SK-N-MC (cell line): ENCODE measurements at regions not wholly inside any gene's neighbourhood (a gene's known extent, or its start where the extent isn't known, plus 50 kb on each side); places are given as distances from the start of the nearest gene placed in this dataset.

ENCODE experiments used
- DNase-seq: peaks from one replicate; pipeline ENCODE4 v3.0.0-alpha.2; 2011; ENCODE audit warnings: low read depth, low spot score
- H3K27ac ChIP-seq: fragments of 200-600 bp; sonication (generic); 2 replicates; pipeline ENCODE4 v1.5.1; 2016; ENCODE audit warnings: mixed run types
- H3K36me3 ChIP-seq: fragments of 200-600 bp; sonication (generic); 2 replicates; pipeline ENCODE4 v1.6.1; 2017; ENCODE audit warnings: antibody characterized with exemption, low read length, mixed read lengths; ENCODE audit not compliant: insufficient read depth
- H3K4me3 ChIP-seq: fragments of 200-600 bp; sonication (generic); 2 replicates; pipeline ENCODE4 v1.5.1; 2016
- H3K9ac ChIP-seq: fragments of 200-600 bp; sonication (generic); 2 replicates; pipeline ENCODE4 v1.8.0; 2017; ENCODE audit warnings: mixed run types, mixed read lengths; ENCODE audit not compliant: insufficient read length
- H3K9me3 ChIP-seq: fragments of 200-600 bp; sonication (generic); 2 replicates; pipeline ENCODE4 v1.6.1; 2017; ENCODE audit warnings: low read depth, mild to moderate bottlenecking, antibody characterized with exemption, low read length, moderate library complexity, mixed read lengths
- EZH2 ChIP-seq: fragments of 200-600 bp; sonication (generic); IDR thresholded peaks from one replicate; pipeline ENCODE4 v1.6.1; 2017; ENCODE audit warnings: antibody characterized with exemption
- FOXP2 ChIP-seq: optimal IDR thresholded peaks from 2 replicates; pipeline ENCODE3; 2011; ENCODE audit warnings: mild to moderate bottlenecking, moderate library complexity; ENCODE audit not compliant: insufficient read depth; ENCODE audit errors: extremely low read length, control extremely low read depth
- POLR2AphosphoS5 ChIP-seq: IDR thresholded peaks from 2 replicates; pipeline ENCODE4 v1.6.1; 2012; ENCODE audit warnings: mild to moderate bottlenecking, low read depth, low read length, borderline replicate concordance

- Histone ChIP-seq H3K4me3 (no peak overlapping the region), H3K36me3 (no peaks in the 10 kb centered on the region), H3K9me3 (no peaks in the 10 kb centered on the region), H3K27ac (no peak overlapping the region), H3K9ac (no peak overlapping the region)
- no peak for TF ChIP-seq FOXP2
- no peak for TF ChIP-seq POLR2AphosphoS5
- no peak for TF ChIP-seq EZH2
- DNase-seq = no peak
Measured at GRCh38 chr6:9403736-9404135, 968.4 kb upstream of the SLC35B3 start.

GRCh38 chr6:9401960-9402359 is 966.6 kb upstream of the SLC35B3 start:
- Histone ChIP-seq H3K27ac (peak overlapping the region; percentile 66; the same call in 1 of the 2 replicates), H3K4me3 (peak overlapping the region; percentile 44; the same call in 1 of the 2 replicates), H3K36me3 (no peaks in the 10 kb centered on the region), H3K9me3 (no peaks in the 10 kb centered on the region), H3K9ac (no peak overlapping the region)
- TF ChIP-seq EZH2 = no peak
- TF ChIP-seq FOXP2 = no peak
- no peak for TF ChIP-seq POLR2AphosphoS5
- peak; percentile 32 for DNase-seq

- Histone ChIP-seq H3K9me3 (no peaks in the 10 kb centered on the region), H3K4me3 (no peak overlapping the region), H3K9ac (no peak overlapping the region), H3K36me3 (no peaks in the 10 kb centered on the region), H3K27ac (no peak overlapping the region)
- TF ChIP-seq EZH2 (no peak), FOXP2 (no peak), POLR2AphosphoS5 (no peak)
- no peak for DNase-seq
Measured at GRCh38 chr6:9399916-9400315, 964.6 kb upstream of the SLC35B3 start.

- Histone ChIP-seq H3K9ac (no peak overlapping the region), H3K27ac (no peak overlapping the region), H3K4me3 (no peak overlapping the region), H3K36me3 (no peaks in the 10 kb centered on the region), H3K9me3 (no peaks in the 10 kb centered on the region)
- no peak for TF ChIP-seq EZH2
- TF ChIP-seq FOXP2 = no peak
- TF ChIP-seq POLR2AphosphoS5 = no peak
- DNase-seq = no peak
Measured at GRCh38 chr6:9398767-9399373, 963.5 kb upstream of the SLC35B3 start.

- Histone ChIP-seq H3K27ac (no peak overlapping the region), H3K4me3 (no peak overlapping the region), H3K36me3 (no peaks in the 10 kb centered on the region), H3K9ac (no peak overlapping the region), H3K9me3 (no peaks in the 10 kb centered on the region)
- DNase-seq = no peak
- TF ChIP-seq FOXP2 (no peak), EZH2 (no peak), POLR2AphosphoS5 (no peak)
Measured at GRCh38 chr6:9398071-9398766, 962.9 kb upstream of the SLC35B3 start.

- Histone ChIP-seq H3K36me3 (no peaks in the 10 kb centered on the region), H3K27ac (no peak overlapping the region), H3K9ac (no peak overlapping the region), H3K4me3 (no peak overlapping the region), H3K9me3 (no peaks in the 10 kb centered on the region)
- no peak for DNase-seq
- TF ChIP-seq EZH2 (no peak), FOXP2 (no peak), POLR2AphosphoS5 (no peak)
Measured at GRCh38 chr6:9388596-9388995, 953.3 kb upstream of the SLC35B3 start.

- H3K9me3 ChIP-seq = no peaks in the 10 kb centered on the region
- H3K9ac ChIP-seq = no peak overlapping the region
- no peak overlapping the region for H3K27ac ChIP-seq
- DNase-seq = no peak
- TF ChIP-seq FOXP2 = no peak
- no peak for TF ChIP-seq POLR2AphosphoS5
- TF ChIP-seq EZH2 = no peak
- no peak overlapping the region for H3K4me3 ChIP-seq
- no peaks in the 10 kb centered on the region for H3K36me3 ChIP-seq
Measured at GRCh38 chr6:9380568-9380967, 945.2 kb upstream of the SLC35B3 start.

- no peak overlapping the region for H3K4me3 ChIP-seq
- DNase-seq = no peak
- H3K27ac ChIP-seq = no peak overlapping the region
- H3K36me3 ChIP-seq = no peaks in the 10 kb centered on the region
- TF ChIP-seq FOXP2 (no peak), EZH2 (no peak), POLR2AphosphoS5 (no peak)
- H3K9me3 ChIP-seq = no peaks in the 10 kb centered on the region
- no peak overlapping the region for H3K9ac ChIP-seq
Measured at GRCh38 chr6:9373308-9373707, 938.0 kb upstream of the SLC35B3 start.
